Pons (tissue), 1 donor: ENCODE measurements at regions not wholly inside any gene's neighbourhood (a gene's known extent, or its start where the extent isn't known, plus 50 kb on each side); places are given as distances from the start of the nearest gene placed in this dataset.
A peak's percentile ranks its signal among the peaks of the same experiment; 100 is the strongest.

ENCODE experiments used
- DNase-seq: peaks from one replicate; pipeline ENCODE4 v3.0.0-alpha.2; 2016; ENCODE audit warnings: low spot score

- no peak for DNase-seq
Measured at GRCh38 chr22:49031746-49032330, 795.8 kb downstream of the BRD1 start.

DNA sequence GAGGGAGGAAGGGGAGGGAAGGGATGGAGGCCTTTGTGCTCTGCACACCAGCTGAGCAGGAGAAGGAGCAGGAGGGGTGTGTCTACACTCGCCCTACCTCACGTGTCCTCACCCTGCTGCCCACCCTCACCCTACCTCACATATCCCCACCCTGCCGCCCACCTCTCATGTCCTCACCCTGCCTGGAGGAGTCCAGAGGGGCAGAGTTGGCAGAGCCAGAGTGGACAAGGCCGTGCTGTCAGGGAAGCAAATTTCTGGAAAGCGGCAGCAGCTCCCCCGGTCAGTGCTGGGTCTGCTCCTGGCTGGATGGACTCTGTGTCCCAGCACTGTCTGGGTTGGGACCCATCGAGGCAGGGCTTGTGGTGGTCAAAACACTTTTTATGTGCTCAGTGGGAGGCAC is 799.6 kb downstream of the BRD1 start:
- DNase-seq, result no peak

DNA sequence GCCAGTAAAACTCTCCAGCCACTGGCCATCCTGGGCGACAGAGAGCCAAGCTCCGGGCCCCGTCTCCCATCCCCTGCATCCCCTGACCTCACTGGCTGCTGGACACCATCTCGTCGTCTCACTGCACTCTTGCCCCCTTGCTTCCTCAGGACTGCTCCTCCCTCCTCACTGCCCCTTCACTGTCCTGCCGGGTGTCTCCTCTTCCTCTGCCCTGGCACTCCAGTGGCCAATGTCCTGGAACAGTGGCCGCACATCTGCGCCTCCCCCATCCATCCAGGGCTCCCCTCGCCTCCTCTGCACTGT is 800.4 kb downstream of the BRD1 start:
- DNase-seq, result no peak

GRCh38 chr22:49026494-49027367 is 800.9 kb downstream of the BRD1 start:
- DNase-seq, result peak; percentile 64

GRCh38 chr22:49025791-49026493 is 801.7 kb downstream of the BRD1 start:
- DNase-seq, result no peak

DNA sequence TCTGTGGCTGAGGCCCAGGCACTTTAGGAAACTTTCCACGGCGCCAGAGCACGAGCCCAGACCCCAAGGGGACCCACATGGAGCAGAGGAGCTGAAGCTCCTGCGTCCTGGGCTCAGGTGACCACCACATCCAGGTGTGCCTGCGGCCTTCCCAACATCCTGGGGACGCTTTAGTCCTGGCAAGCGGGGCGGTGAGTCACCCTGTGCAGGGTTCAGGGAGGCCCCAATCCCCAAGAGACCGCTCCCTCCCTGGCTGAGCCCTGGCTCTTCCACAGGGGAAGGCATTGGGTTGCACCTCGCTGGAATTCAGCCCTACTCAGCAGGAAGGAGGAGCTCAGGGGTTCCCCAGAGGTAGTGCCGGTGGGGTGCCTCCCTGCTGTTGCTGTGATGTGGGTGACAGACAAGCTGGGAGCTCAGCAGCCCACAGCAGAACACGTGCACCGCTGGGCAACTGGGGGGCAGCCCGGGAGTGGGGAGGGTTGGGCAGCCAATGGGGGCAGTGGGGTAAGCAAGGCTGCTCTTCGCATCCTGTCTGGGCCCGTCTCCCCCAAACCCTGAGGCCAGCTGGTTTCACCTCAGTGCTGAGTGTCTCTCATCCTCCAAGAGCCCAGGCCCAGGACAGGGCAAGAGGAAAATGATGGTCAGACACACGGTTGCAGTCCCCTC is 802.8 kb downstream of the BRD1 start:
- DNase-seq, result no peak

DNA sequence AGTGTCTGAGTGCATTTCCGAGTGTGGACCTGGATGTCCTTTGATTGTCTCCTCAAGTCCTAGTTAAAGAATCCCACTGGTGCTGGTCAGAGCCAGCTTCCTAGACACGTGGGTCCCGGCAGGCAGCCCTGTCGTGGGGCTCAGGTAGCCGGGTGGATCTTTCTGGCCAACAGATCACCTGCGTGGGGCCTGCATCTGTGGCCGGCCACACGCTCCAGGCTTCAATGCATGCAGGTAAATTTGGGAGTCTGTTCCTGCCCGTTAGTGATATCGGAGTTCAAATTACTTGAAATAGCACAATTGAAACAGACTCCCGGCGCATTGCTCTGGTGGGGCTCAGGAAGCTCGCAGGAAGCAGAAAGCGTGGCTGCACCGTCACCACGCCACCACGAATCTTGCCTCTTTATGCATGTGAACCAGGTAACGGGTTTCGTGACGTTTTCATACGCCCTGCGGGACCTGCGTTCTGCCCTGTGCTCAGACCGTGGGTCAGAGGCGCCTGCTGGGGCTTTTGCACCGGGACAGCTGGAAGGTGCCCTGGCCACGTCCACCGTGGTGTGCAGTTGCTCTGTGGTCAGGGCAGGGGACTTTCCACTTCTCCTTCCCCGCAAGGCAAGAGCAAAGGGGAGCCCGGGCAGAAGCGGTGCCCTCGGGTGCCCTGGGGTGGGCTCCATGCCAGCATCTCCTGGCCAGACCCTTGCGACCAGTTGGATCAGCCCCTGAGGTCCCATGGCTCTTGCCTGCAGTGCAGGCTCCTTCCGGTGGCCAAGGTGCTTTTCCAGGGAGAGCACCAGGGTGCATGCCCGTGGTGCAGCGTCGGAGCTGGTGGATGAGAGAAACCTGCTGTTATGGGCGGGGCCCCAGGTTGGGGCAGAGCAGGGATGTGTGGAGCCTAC is 803.5 kb downstream of the BRD1 start:
- no peak for DNase-seq

DNA sequence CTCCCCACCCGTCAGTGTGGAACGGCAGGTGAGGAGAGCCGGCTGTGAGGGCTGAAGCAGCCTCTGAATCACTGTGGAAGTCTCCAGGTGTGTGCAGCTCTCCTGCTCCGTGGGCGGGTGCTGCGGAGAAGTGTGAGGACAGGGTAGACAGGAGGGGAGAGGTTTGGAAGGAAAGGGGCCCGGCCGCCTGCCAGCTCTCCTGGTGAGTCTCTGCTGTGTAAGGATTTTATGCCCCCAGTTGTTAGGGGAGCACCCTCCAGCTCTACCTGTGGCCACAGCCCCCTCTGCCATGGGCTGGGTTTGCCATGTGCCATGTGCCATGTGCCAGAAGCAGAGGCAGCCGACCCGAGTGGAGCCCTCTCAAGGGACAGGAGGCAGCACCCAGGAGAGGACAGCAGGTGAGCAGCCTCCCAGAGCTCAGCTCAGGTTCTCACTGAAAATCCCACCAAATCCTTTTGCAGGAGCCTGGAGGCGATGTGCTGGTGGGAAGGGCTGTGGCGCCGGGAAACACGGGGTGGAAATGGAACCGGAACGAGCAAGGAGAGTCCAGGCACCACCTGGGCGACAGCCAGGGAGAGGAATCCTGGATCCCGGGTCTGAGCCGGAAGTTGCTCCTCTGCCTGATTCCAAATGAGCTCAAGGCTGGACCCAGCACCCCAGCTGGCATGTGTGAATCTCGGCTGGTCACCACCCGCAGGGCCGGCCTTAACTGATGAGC is 804.4 kb downstream of the BRD1 start:
- no peak for DNase-seq

DNA sequence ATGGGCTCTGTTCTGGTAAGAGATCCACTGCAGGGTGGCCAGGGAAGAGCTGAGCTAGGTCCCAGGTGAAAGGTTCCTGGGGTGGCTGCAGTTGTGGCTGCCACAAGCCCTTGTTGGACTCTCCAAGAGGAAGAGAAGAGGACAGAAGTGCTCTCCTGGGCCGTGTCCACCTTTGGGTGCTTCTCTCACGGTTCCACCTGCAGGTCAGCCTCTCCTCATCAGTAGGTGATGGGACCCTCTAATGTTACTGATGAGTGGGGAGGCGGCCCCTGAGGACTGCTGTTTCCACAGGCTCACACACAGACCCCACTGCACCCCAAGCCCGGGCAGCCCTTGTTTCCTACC is 804.9 kb downstream of the BRD1 start:
- DNase-seq, result no peak

DNA sequence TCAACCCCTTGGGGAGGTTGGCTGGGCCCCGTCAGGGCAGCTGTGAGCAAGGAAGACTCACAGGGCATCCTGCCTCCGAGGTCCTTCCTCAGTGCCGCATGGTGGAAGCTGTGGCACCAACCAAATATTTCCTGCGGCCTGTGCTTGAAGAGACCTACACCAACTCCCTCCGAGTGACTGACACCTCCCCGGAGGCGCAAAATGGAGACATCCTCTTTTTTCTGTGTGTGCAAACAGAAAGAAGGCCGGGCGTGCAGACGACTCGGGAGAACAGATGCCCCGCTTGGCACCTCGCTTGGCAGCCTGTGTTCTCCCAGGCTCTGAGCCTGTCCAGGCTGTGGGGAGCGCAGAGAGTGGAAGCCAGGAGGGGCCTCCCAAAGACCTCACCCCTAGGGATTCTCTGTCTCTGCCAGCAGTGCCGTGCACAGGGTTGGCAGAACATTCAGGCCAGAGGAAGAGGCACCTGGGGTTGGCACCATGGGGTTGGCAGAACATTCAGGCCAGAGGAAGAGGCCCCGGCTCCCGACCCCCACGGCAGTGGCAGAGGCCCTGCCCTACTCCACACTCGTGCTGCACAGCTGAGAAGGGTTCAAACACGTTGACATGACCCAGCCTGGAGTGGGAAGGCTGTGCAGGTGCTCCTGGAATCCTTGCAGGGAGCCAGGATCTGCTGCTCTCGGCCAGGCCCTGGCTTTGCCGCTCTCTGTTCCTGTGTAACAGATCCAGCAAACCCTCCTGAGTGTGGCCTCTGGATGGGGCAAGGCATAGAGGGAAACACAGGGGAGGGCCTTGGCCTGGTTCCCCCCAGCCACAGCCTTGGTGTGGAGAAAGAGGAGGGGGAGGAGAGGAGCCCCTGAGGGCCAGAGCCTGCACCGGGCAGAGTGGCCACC is 805.5 kb downstream of the BRD1 start:
- DNase-seq, result no peak

DNA sequence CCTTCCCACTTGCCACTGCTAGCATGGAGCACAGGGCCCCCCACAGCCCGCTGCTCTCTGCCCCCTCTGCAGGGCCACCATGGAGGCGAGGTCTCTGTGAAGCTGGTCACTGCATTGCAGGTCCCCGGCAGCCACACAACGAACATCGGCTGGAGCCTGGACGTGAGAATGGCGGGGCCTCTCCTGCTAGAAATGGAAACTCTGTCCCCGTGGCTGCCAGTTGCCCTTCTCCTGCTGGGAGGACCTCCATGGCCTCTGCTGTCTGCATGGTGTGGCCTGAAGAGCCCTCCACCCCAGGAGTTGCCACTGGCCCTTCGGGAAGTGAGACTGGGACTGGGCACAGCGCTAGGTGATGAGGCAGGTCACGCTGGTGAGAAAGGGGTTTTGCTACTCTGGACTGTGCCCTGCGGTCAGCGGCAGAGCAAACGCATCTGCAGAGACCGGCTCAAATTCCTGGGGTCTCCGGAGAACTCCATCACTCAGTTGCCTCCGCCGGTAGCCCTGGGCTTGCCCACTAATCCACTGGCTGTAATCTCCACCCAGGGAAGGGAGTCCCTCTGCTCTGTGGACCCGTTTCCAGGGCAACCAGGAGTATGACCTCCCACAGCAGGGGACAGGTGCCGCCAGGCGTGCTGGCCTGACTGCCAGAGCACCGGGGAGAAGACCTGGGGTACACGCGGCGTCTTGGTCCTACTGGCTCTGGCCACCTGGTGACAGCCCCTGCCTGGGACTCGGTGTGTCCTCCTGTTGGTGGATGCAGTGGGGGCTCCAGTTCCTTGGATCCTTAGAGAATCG is 806.3 kb downstream of the BRD1 start:
- DNase-seq, result no peak

- DNase-seq, result no peak
Measured at GRCh38 chr22:49019737-49020713, 807.6 kb downstream of the BRD1 start.

- no peak for DNase-seq
Measured at GRCh38 chr22:49018601-49019000, 809.1 kb downstream of the BRD1 start.

- no peak for DNase-seq
Measured at GRCh38 chr22:49017482-49018329, 810.0 kb downstream of the BRD1 start.

DNA sequence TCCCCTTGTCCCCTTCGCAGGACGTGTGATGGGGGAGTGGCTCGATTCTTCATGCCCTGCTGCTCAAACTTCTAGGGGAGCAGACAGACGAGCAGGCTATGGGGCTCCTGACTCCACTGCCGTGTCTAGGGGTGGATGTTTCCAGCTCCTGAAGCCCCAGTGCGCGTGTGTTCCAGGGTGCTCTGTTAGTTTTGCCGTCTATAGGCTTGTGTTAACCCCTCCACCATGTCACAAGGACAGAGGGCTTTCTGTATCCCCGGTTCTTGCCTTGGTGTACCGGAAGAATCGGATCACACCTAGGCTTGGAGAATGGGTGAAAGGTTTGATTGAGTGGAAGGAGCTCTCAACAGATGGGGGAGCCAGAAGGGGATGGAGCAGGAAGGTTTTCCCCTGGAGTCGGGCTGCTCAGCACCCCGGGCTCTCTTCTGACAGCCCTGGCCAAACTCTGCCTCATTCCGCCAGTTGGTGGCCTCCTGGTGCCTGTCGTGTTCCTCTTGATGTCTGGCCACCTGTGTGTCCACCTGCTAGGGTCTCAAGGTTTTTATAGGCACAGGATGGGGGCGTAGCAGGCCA is 810.7 kb downstream of the BRD1 start:
- no peak for DNase-seq

GRCh38 chr22:49015993-49016908 is 811.4 kb downstream of the BRD1 start:
- no peak for DNase-seq
